ENCODE measurements at regions not wholly inside any gene's neighbourhood (a gene's known extent, or its start where the extent isn't known, plus 50 kb on each side); places are given as distances from the start of the nearest gene placed in this dataset.

DNA sequence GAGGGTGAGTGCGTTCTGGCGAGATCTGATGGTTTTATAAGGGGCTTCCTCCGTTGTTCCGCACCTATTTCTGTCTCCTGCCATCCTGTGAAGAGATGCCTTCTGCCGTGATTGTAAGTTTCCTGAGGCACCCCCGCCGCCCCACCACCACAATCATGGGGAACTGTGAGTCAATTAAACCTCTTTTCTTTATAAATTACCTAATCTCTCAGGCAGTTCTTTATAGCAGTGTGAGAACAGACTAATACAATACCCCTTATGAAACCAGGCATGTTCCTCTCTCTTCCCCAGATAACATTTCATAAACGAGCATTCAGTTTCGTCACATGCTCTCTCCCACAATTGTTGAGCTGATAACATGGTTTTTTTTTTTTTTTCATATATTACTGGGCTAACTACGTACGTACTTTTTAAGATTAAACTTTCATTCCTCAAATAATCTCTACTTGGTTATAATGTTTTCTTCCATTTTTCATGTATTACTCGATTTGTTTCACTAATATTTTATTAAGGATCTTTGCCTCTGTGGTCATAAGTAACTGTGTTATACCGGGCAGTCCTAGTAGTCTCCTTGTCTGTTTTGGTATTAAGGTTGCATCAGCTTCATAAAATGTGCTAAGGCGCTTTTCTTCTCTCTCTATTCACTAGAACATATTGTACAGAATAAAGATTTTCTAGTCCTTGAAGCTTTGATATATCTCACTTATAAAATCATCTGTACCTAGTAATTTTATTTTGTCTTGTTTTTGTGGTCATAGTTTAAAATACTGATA lies 64.9 kb upstream of the MVB12B start:
- DNase-seq: no peak
- ChIA-PET POLR2A (ENCODE audit: unreplicated experiment) (no interaction called here), CTCF (no interaction called here)
- Histone ChIP-seq H3K79me2 (ENCODE audit: low read depth) (no peaks in the 10 kb centered on the region), H3K36me3 (ENCODE audit: low read depth) (no peaks in the 10 kb centered on the region), H3K4me2 (no peak overlapping the region), H3K9me2 (ENCODE audit: insufficient read depth) (no peaks in the 10 kb centered on the region), H3F3A (ENCODE audit: insufficient read depth, low read depth) (no peaks in the 10 kb centered on the region), H3K9me3 (ENCODE audit: insufficient read depth, low read depth) (no peaks in the 10 kb centered on the region), H2AFZ (no peak overlapping the region), H3K27me3 (ENCODE audit: insufficient read depth, low read depth) (peaks cover 59% of the 10 kb centered on the region), H3K4me1 (replicated peaks; ENCODE audit: insufficient read depth) (no peaks in the 10 kb centered on the region), H3K27ac (no peak overlapping the region), H3K4me3 (no peak overlapping the region), H4K20me1 (ENCODE audit: insufficient read depth) (no peaks in the 10 kb centered on the region)
- BruUV-seq (replicated peaks): no TSS peak
- intact Hi-C loops (cut with micrococcal nuclease; ENCODE audit: unreplicated experiment): no loop called here
- no peak for TF ChIP-seq CTCF (conservative IDR thresholded peaks at IDR 0.05)
- no peak for TF ChIP-seq EZH2 (IDR thresholded peaks at IDR 0.05; ENCODE audit: low read depth)

- intact Hi-C loops (cut with micrococcal nuclease; ENCODE audit: unreplicated experiment): no loop called here
These were observed 63.9 kb upstream of the MVB12B start for GRCh38 chr9:126262738-126263137.

DNA sequence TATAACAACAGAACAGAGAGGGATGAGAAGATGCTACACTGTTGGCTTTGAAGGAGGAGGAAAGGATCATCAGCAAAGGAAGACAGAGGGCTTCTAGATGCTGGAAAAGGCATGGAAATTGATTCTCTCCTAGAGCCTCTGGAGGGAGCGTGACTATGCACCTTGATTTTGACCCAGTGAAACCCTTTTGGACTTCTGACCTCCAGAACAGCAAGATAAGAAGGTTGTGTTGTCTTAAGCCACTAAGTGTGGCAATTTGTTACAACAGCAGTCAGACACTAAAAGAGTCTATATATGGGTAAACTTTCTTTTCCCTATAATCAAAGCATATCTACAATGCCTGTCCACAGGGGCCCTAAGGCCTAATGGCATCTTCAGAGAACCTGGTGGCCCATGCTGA lies 56.1 kb upstream of the MVB12B start:
- intact Hi-C loops (cut with micrococcal nuclease; ENCODE audit: unreplicated experiment): no loop called here
- DNase-seq: no peak
- Histone ChIP-seq H3K4me1 (replicated peaks; ENCODE audit: insufficient read depth) (no peaks in the 10 kb centered on the region), H3K27me3 (ENCODE audit: insufficient read depth, low read depth) (peaks cover 53% of the 10 kb centered on the region), H3K9me2 (ENCODE audit: insufficient read depth) (no peaks in the 10 kb centered on the region), H3K36me3 (ENCODE audit: low read depth) (no peaks in the 10 kb centered on the region), H3K4me2 (no peak overlapping the region), H4K20me1 (ENCODE audit: insufficient read depth) (no peaks in the 10 kb centered on the region), H3F3A (ENCODE audit: insufficient read depth, low read depth) (no peaks in the 10 kb centered on the region), H3K27ac (no peak overlapping the region), H2AFZ (no peak overlapping the region), H3K9me3 (ENCODE audit: insufficient read depth, low read depth) (no peaks in the 10 kb centered on the region; the same call in 1 of the 2 replicates), H3K79me2 (ENCODE audit: low read depth) (no peaks in the 10 kb centered on the region), H3K4me3 (no peak overlapping the region)
- ChIA-PET CTCF (no interaction called here), POLR2A (ENCODE audit: unreplicated experiment) (no interaction called here)
- TF ChIP-seq EZH2 (IDR thresholded peaks at IDR 0.05; ENCODE audit: low read depth): no peak
- TF ChIP-seq CTCF (conservative IDR thresholded peaks at IDR 0.05): no peak
- BruUV-seq (replicated peaks): no TSS peak

More at GRCh38 chr9:126262738-126263137, 63.9 kb upstream of the MVB12B start:
- peaks cover 69% of the 10 kb centered on the region for H3K27me3 ChIP-seq (ENCODE audit: insufficient read depth, low read depth)
- CTCF ChIA-PET: no interaction called here
- POLR2A ChIA-PET (ENCODE audit: unreplicated experiment): no interaction called here
- H3K36me3 ChIP-seq (ENCODE audit: low read depth): no peaks in the 10 kb centered on the region
- H3K4me3 ChIP-seq: no peak overlapping the region
- no peak overlapping the region for H3K4me2 ChIP-seq
- no peak for DNase-seq
- H3F3A ChIP-seq (ENCODE audit: insufficient read depth, low read depth): no peaks in the 10 kb centered on the region
- TF ChIP-seq EZH2 (IDR thresholded peaks at IDR 0.05; ENCODE audit: low read depth) (no peak), CTCF (conservative IDR thresholded peaks at IDR 0.05) (no peak)
- no peaks in the 10 kb centered on the region for H3K9me2 ChIP-seq (ENCODE audit: insufficient read depth)
- BruUV-seq (replicated peaks): no TSS peak
- no peaks in the 10 kb centered on the region for H3K9me3 ChIP-seq (ENCODE audit: insufficient read depth, low read depth)
- H3K4me1 ChIP-seq (replicated peaks; ENCODE audit: insufficient read depth): no peaks in the 10 kb centered on the region
- no peaks in the 10 kb centered on the region for H4K20me1 ChIP-seq (ENCODE audit: insufficient read depth)
- no peaks in the 10 kb centered on the region for H3K79me2 ChIP-seq (ENCODE audit: low read depth)
- no peak overlapping the region for H3K27ac ChIP-seq
- no peak overlapping the region for H2AFZ ChIP-seq
